Esophagus muscularis mucosa (tissue), 4 donors: ENCODE measurements at regions not wholly inside any gene's neighbourhood (a gene's known extent, or its start where the extent isn't known, plus 50 kb on each side); places are given as distances from the start of the nearest gene placed in this dataset.

Source experiments
- DNase-seq: peaks from one replicate; pipeline ENCODE4 v3.0.0-alpha.2; 2017; ENCODE audit errors: extremely low spot score
- H3K27ac ChIP-seq, 4 donors: fragments of 200-600 bp; sonication (generic); replicated peaks in 1 of 4; 1 replicate in 3 of 4; 2 replicates in 1 of 4; pipeline ENCODE4 v1.5.1; 2016 to 2019; ENCODE audit warnings: mild to moderate bottlenecking in 1 of 4
- H3K27me3 ChIP-seq, 4 donors: fragments of 200-600 bp; sonication (generic); one replicate each; pipeline versions ENCODE4 v1.5.1 to v1.6.0; 2016 to 2019
- H3K36me3 ChIP-seq, 4 donors: fragments of 200-600 bp; sonication (generic); one replicate each; pipeline ENCODE4 v1.5.1; 2016 to 2019
- H3K4me1 ChIP-seq, 4 donors: fragments of 200-600 bp; sonication (generic); one replicate each; pipeline ENCODE4 v1.5.1; 2016 to 2019
- H3K4me3 ChIP-seq, 4 donors: fragments of 200-600 bp; sonication (generic); 1 replicate in 2 of 4; 2 replicates in 2 of 4; pipeline ENCODE4 v1.5.1; 2016 to 2019; ENCODE audit warnings: mild to moderate bottlenecking in 4 of 4, moderate library complexity in 1 of 4
- H3K9me3 ChIP-seq, 4 donors: fragments of 200-600 bp; sonication (generic); 1 replicate in 3 of 4; 2 replicates in 1 of 4; pipeline ENCODE4 v1.5.1; 2016 to 2019
- EP300 ChIP-seq: sonication (generic); formaldehyde crosslinking; IDR thresholded peaks from one replicate; pipeline ENCODE4 v1.6.1; 2017; ENCODE audit warnings: antibody characterized with exemption
- POLR2A ChIP-seq: fragments of 450-650 bp; IDR thresholded peaks from one replicate; pipeline ENCODE4 v1.6.1; 2017; ENCODE audit warnings: antibody characterized with exemption, moderate library complexity, mild to moderate bottlenecking, low read depth
- POLR2AphosphoS5 ChIP-seq, 2 donors: sonication (generic); formaldehyde crosslinking; IDR thresholded peaks; one replicate each; pipeline ENCODE4 v1.6.1; 2017; ENCODE audit warnings: antibody characterized with exemption in 2 of 2
- WGBS: methylation state at CpG from one replicate; pipeline ENCODE4 v1.1.5; 2018; 5-methylcytosine and 5-hydroxymethylcytosine counted together
- intact Hi-C: fragments of 100-400 bp; cut with DNase I; formaldehyde crosslinking; loops from one replicate; pipeline ENCODE4 v1.15.1; 2023
- TF ChIP-seq, protein P1 (sequence below), 3 experiments: fragments of 200-600 bp in 2 of 3; fragments of 450-650 bp in 1 of 3; sonication (generic) in 2 of 3; IDR thresholded peaks; one replicate each; pipeline ENCODE4 v1.5.1; 2017 to 2019; ENCODE audit warnings: antibody characterized with exemption in 3 of 3, mild to moderate bottlenecking in 2 of 3, moderate library complexity in 1 of 3

- no peak for DNase-seq
- TF ChIP-seq, protein P1, sequence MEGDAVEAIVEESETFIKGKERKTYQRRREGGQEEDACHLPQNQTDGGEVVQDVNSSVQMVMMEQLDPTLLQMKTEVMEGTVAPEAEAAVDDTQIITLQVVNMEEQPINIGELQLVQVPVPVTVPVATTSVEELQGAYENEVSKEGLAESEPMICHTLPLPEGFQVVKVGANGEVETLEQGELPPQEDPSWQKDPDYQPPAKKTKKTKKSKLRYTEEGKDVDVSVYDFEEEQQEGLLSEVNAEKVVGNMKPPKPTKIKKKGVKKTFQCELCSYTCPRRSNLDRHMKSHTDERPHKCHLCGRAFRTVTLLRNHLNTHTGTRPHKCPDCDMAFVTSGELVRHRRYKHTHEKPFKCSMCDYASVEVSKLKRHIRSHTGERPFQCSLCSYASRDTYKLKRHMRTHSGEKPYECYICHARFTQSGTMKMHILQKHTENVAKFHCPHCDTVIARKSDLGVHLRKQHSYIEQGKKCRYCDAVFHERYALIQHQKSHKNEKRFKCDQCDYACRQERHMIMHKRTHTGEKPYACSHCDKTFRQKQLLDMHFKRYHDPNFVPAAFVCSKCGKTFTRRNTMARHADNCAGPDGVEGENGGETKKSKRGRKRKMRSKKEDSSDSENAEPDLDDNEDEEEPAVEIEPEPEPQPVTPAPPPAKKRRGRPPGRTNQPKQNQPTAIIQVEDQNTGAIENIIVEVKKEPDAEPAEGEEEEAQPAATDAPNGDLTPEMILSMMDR (IDR thresholded peaks at IDR 0.05) = no peak
- TF ChIP-seq POLR2AphosphoS5 (IDR thresholded peaks at IDR 0.05) (no peak), POLR2A (no peak), EP300 (no peak)
- Histone ChIP-seq H3K4me1 (no peaks in the 10 kb centered on the region), H3K27ac (no peak overlapping the region), H3K36me3 (no peaks in the 10 kb centered on the region), H3K27me3 (no peaks in the 10 kb centered on the region), H3K9me3 (no peaks in the 10 kb centered on the region), H3K4me3 (no peak overlapping the region)
- 57% methylated on average over 7 of the region's 7 CpGs for WGBS
- intact Hi-C loops = no loop called here
Observed at GRCh38 chr5:26761045-26761444, 277.3 kb downstream of the CDH9 start.

DNA sequence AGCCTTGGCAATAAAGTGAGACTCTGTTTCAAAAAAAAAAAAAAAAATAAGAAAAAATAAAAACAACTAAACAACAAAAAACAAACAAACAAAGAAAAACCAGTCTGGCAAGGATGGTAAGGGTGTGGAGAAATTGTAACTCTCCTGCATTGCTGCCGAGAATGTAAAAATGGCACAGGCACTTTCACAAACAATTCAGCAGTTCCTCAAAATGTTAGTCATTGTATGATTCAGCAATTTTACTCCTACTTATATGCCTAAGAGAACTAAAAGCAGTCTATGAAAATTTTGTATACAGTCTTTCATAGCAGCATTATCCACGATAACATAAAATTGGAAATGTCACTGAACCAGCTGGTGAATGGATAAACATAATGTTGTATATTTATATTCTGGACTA is 280.4 kb downstream of the CDH9 start:
- intact Hi-C loops = no loop called here
- 66% methylated on average over 2 of the region's 2 CpGs for WGBS
- no peaks in the 10 kb centered on the region for H3K9me3 ChIP-seq
- H3K36me3 ChIP-seq = no peaks in the 10 kb centered on the region
- no peak for DNase-seq
- no peak overlapping the region for H3K4me3 ChIP-seq
- no peaks in the 10 kb centered on the region for H3K27me3 ChIP-seq
- no peak overlapping the region for H3K27ac ChIP-seq
- TF ChIP-seq POLR2AphosphoS5 (IDR thresholded peaks at IDR 0.05) (no peak), POLR2A (no peak), EP300 (no peak)
- TF ChIP-seq, protein P1 (IDR thresholded peaks at IDR 0.05) = no peak
- H3K4me1 ChIP-seq = no peaks in the 10 kb centered on the region

- Histone ChIP-seq H3K4me3 (no peak overlapping the region), H3K9me3 (no peaks in the 10 kb centered on the region), H3K36me3 (no peaks in the 10 kb centered on the region), H3K4me1 (no peaks in the 10 kb centered on the region), H3K27me3 (no peaks in the 10 kb centered on the region), H3K27ac (no peak overlapping the region)
- intact Hi-C loops = no loop called here
- TF ChIP-seq POLR2AphosphoS5 (IDR thresholded peaks at IDR 0.05) (no peak), EP300 (no peak), POLR2A (no peak)
- TF ChIP-seq, protein P1 (IDR thresholded peaks at IDR 0.05) = no peak
- no peak for DNase-seq
- WGBS = 33% methylated on average over 1 of the region's 1 CpG
Observed at GRCh38 chr5:26749829-26750228, 288.6 kb downstream of the CDH9 start.

DNA sequence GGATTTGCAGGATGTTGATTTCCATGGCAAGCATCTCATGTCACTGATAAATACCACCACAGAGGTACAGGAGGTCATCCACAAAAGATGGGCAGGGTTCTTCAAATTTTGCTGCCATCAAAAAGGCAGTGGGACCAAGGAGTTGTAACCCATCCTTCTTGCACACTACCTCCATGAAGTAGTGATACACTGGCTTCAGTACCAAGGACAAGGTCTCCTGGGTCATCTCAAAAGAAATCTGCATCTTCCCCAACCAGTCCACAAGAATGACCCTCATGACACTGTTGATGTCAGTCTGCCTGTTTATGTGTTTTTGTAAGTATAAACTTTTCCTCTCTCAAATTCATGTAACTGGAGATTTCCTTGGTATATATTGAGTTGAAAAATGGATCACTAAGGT is 298.2 kb downstream of the CDH9 start:
- intact Hi-C loops = no loop called here

DNA sequence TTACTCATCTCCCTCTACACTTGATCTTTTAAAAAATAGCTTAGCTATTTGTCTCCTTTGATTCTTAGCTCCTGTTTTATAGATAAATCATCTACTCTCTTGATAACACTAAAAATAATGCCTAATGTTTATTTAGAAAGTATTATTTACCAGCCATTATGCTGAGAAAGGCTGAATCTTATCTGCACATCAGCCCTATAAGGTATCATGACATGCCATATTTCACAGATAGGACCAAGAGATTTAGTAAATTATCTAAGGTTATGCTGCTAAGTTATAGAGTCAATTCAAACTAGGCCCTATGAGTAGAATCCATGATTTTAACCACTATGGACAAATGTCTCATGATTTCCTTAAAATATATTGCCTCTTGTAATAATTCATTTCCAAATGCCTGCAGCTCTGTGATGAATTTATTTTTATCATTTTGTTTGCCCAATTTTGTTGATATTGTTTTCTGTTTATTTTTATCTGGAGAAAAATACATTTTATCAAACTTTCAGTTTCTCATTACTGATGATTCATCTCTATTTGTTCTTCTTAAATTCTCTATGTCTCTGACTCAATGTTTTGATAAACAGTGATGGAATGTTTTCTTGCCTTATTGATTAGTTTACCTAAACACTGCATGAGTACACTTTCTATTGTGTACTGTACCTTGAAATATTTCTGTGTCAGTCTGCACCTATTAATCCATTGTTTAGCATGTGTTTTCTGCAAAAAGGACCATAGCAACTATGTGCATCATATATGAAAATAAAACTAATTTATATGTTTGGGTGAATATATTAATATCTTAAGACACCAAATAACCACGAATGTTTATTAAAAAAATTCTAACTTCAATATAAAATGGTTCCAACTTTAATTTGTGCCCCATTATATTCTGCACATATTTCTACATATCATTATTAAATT is 300.8 kb downstream of the CDH9 start:
- intact Hi-C loops = no loop called here
- Histone ChIP-seq H3K4me3 (no peak overlapping the region), H3K36me3 (no peaks in the 10 kb centered on the region), H3K4me1 (no peaks in the 10 kb centered on the region), H3K27me3 (no peaks in the 10 kb centered on the region), H3K27ac (no peak overlapping the region), H3K9me3 (no peaks in the 10 kb centered on the region)
- TF ChIP-seq EP300 = no peak
- TF ChIP-seq POLR2A = no peak
- TF ChIP-seq, protein P1 (IDR thresholded peaks at IDR 0.05) = no peak
- TF ChIP-seq POLR2AphosphoS5 (IDR thresholded peaks at IDR 0.05) = no peak
- DNase-seq = no peak
- 63% methylated on average over 1 of the region's 1 CpG for WGBS

More for the DNA sequence above, 298.2 kb downstream of the CDH9 start:
- no peaks in the 10 kb centered on the region for H3K27me3 ChIP-seq
- H3K9me3 ChIP-seq = no peaks in the 10 kb centered on the region
- DNase-seq = no peak
- H3K36me3 ChIP-seq = no peaks in the 10 kb centered on the region
- no peak for TF ChIP-seq EP300
- no peak for TF ChIP-seq POLR2AphosphoS5 (IDR thresholded peaks at IDR 0.05)
- no peak overlapping the region for H3K4me3 ChIP-seq
- no peaks in the 10 kb centered on the region for H3K4me1 ChIP-seq
- H3K27ac ChIP-seq = no peak overlapping the region
